ENCODE measurements at regions not wholly inside any gene's neighbourhood (a gene's known extent, or its start where the extent isn't known, plus 50 kb on each side); places are given as distances from the start of the nearest gene placed in this dataset.

GRCh38 chr2:6692819-6693218 is 172.9 kb downstream of the CMPK2 start:
- TF ChIP-seq CTCF (conservative IDR thresholded peaks at IDR 0.05; ENCODE audit: low read depth, low read length): no peak
- TF ChIP-seq EZH2 (IDR thresholded peaks at IDR 0.05; ENCODE audit: low read length, unreplicated experiment): no peak
- TF ChIP-seq EZH2phosphoT487 (IDR thresholded peaks at IDR 0.05; ENCODE audit: borderline replicate concordance, low read length): no peak
